ENCODE measurements at regions not wholly inside any gene's neighbourhood (a gene's known extent, or its start where the extent isn't known, plus 50 kb on each side); places are given as distances from the start of the nearest gene placed in this dataset.

DNA sequence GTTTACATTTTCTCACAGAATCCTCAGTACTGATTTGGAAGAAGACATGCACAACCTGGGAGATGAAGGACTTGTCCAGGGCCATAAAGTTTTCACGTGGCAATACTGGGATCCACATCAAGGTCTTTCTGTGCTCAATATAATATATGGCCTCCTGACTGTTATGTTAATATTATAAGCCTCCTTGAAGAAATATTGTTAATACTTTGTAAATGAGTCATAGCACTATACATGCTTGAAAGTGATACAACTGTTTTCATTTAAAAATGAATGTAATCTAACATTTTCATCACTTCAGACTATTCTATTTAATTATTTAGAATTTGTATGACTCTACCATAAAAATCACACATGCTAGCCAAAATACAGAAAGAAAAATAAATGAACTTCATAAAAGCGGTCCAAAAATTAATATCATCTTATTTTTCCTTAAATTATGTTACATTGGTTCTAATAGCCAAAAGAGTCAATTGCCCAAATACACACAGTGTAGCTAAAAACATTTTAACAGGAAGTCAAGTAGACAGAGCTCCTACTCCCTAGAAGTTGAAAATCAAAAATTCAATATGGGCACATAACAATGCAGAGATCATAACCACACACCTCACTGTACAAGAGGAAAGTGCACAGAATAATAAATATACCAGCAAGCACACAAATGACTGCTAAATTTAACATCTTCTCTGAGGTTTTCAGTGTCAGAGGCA lies 188.0 kb upstream of the HDDC2 start:
- DNase-seq: no peak

DNA sequence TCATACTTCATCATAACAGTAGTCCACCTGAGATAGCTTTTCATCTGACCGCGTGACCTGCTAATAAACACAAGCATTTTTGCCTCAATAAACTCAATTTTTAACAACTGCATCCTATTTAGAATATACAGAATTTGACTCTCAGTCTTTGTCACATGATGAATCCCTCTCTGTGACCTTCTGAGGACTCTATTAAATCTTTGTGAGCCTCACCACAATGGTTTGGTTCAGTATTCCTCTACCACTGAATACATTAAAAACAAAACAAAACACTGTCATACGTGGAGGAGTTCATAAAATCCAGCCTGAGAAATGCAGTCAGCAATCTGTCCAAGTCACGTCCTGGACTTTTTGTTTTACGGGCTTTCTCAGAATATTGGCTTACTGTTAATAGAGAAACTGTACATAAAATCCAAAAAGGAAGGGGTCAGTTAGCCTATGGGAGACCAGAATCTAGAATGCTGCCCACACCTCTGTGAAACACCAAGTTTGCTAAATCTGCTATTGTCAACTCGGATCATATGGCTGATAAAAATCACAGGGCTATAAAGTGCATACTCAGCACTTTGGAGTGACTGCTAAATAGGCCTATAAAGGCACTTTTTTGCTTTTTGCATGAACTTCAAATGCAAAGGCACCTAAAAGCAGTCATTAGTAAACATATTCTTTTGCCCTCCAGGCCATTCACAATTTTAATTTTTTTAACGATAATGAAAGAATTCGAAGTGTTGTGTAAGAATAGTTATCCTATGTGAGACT lies 190.3 kb upstream of the HDDC2 start:
- DNase-seq: no peak

- DNase-seq: no peak
Observed at GRCh38 chr6:125498606-125499005, 196.8 kb upstream of the HDDC2 start.

GRCh38 chr6:125499535-125499934 lies 197.8 kb upstream of the HDDC2 start:
- DNase-seq: no peak

GRCh38 chr6:125503181-125503580 lies 201.4 kb upstream of the HDDC2 start:
- DNase-seq: no peak

DNA sequence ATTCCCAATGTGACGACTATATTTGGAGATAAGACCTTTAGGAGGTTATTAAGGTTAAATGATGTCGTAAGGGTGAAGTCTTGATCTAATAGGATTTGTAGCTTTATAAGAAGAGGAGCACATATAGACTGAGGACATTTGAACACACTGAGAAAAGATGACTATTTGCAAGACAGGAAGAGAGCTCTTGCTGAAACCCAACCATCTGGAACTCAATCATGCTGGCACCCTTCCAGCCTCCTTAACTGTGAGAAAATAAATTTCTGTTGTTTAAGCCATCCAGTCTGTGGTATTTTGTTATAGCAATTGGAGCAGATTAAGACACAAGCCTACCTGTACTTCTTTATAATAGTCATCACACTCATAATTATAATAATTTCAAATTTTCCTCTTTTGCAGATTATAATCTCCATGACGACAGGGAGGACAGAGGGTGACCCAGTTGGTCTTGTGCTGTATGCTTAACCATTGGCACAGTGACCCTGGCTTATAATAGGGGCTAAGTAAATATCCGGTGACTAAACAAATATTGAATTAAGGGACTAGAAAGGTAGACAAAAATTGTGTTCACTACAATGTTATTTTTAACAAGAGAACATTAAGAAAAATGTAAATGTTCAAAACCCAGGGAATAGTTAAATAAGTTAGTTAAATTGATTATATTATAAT lies 206.4 kb upstream of the HDDC2 start:
- peak in 25 of 56 donors; percentile 0 to 71 (median 9) for DNase-seq

DNA sequence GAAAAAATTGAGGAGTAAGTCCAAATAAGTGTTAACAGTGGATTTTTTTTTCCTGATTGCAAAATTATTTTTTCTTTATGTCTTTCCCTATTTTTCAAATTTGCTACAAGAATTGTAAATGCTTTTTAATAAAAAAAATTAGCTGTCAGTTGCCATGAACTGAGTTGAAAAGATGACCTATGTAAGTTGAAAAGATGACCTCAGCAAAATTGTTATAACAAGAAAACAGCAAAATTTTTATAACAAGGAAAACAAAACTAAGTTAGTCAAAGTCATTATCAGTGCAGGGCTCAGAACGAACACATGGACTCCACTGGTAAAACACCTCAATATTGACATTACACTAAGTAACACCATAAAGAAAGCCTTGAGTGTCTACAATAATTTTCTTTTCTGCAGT lies 207.0 kb upstream of the HDDC2 start:
- no peak for DNase-seq

- DNase-seq: no peak
Observed at GRCh38 chr6:125509477-125509876, 207.7 kb upstream of the HDDC2 start.

DNA sequence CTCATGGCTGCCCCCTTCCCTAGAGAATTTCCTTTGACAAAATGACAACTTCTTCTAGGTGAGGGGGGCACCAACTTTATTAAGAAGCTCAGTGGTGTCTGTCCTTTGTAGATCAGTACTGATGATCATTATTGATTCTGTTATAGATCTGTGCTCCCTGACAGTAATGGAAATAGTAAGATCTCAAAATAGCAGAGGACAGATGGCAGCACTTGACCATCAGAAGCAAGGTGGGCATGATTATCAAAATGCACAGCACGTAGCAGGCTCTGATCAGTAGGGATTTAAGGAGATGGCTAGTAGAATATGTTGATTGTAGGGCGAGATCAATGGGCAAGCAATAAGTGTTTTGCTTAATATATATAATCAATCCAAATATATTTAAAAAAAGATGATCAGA lies 208.6 kb upstream of the HDDC2 start:
- DNase-seq: peak in 2 of 56 donors; percentile 2

GRCh38 chr6:125511809-125512396 lies 210.1 kb upstream of the HDDC2 start:
- DNase-seq: no peak

GRCh38 chr6:125512621-125513020 lies 210.9 kb upstream of the HDDC2 start:
- DNase-seq: no peak

GRCh38 chr6:125513978-125514377 lies 212.2 kb upstream of the HDDC2 start:
- no peak for DNase-seq

DNA sequence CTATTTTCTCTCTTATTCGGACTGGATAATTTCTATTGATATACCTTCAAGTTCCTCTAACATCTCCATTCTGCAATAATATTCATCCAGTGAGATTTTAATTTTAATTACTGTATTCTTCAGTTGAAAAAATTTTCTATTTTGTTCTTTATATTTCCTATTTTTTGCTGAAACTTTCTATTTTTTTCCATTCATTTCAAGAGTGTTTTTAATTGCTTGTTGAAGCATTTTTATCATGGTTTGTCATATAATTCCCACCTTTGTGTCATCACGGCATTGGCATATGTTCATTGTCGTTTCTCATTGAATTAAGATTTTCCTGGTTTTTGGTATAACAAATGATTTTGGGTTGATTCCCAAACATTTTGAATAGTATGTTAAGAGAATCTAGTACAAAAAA lies 214.9 kb upstream of the HDDC2 start:
- no peak for DNase-seq

DNA sequence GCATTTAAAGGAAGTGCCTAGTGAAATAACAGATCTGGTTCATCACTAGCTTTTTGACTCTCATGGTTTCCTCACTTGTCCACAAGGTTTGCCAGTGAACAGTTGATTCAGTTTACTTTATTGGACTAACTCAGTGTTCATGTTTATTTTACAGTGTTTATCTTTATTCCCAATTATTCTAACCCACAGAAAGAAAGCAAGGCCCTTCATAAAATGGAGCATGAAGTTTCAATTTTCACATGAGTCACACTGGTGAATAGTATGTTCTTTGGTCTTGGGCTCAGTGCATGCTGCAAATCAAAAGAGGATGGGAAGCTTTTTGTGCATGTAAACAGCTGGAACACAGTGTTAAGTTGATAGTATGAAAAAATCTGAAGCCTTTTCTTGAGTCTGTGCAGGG lies 217.6 kb upstream of the HDDC2 start:
- DNase-seq: no peak

DNA sequence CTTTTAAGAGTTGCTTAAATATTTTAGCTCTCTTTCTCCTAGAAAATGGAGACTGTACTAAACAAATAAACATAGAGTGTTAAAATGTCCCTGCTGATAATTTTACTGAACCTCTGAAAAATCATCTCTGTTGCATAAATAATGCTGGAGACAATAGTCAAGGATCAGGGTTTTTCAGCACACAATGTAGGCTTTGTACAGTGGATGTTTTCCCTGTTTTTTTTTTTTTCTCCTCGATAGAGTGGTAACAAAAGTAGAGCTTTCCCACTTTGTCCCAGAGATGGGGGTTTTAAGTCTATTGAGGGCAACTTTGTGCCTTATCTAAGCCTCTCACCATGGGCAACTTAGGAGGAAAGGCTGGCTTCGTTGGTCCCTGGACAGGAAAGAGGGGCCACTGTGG lies 222.6 kb upstream of the HDDC2 start:
- DNase-seq: no peak

- DNase-seq: no peak
Observed at GRCh38 chr6:125526007-125526720, 223.3 kb upstream of the HEY2 start.

DNA sequence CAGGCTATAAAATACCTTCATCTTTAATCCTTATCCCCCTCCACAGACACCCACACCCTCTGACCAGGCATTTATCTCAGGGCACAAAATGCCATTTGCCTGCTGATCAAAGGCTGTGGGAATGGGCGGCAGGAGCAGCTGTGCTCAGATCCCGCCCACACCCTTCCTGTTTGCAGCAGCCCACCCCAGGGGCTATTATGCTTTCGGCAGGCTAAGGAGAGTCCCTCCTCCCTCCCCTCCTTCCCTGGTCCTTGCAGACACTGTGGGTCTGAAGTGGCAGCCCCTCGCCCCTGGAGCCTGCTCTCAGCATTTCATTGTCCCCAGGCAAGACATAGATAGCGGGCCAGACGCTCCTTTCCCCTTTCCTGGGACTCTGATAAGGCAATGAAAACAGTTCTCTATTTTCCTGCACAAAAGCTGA lies 220.8 kb upstream of the HEY2 start:
- DNase-seq: no peak

DNA sequence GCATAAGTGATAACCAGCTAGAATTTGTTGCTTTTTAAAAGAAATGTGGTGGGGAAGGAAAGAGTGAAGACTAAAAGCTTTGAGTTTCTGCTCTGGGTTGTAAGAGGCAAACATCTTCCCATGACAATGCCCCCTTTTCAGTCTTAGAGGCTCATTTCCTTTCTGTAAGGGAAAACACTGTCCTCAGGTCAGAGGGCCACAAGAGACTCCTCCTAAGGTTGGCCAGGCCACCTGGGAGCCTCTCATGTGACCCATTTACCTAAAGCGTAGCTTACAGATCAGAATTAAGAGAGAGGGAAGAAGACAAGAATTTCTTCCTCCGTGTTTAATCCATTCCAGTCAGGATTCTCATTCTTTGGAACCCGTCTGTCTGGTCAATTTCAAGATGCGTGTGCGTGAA lies 220.4 kb upstream of the HEY2 start:
- DNase-seq: no peak

DNA sequence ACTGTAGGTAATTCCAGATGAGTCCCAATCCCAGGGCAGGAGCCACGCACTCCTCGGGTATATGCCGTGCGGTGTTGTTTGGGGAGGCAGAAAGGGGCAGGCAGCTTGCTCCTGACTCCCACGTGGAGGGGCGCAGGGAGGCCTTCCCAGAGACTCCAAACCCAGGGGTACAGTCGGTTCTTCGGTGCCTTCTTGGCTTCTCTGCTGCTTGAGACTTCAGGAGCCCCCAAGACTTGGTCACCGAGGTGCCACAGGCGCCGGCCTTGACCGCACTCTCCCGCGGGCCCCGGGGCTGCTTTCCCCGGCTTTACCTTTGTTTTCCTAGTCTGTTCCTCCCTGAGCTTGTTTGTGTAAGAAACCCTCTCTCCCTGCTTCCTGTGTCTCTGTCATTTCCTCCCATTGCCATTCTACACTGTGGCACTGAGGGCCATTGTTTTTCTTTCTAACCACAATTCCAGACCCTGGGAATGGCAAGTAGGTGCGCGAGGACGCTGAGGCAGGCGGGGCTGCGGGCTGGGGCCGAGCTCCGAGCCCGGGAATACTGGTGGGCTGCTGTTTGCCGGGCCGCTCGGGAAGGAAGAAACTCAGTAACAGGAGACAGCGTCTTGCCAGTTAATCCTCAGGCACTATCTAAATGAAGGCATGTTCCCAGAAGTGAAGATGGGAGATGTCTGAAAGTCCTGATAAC lies 215.6 kb upstream of the HEY2 start:
- DNase-seq: no peak

DNA sequence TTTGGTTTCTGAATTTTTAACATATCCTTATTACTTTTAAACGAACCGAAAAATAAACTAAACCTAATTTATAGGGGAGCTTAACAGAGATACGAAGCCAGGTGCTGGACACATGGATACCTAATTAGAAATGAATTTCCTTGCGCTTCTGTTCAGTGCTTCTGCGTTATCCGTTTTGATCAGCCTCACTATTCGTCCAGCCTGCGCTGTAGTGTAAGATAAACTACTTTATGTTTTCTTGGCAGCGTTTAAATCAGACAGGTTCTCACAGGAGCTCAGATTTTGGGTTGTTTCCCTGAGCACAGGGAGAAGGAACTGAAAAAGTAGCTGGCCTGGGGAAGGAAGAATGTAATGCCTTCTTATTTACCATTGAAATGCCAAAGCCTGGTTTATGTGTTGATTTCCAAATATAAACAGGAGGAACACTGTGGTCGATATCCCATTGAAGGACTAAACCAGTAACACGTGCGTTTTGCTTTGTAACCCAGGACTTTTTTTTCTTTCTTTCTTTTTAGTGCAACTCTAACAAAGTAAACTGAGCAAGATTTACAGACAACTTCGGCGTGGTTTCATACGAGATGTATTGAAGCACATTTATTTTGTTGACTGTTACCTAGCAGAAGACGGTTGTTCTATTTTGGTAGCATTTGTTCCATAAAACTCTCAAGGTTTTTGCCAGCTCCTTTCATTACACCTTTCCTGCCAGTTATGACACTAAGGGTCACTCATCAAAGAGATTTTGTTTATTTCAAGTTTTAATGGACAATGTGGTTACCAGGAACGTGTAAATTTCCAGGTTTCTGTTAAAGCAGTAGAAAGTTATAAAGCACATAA lies 214.8 kb upstream of the HEY2 start:
- DNase-seq: no peak
